ENCODE measurements at regions not wholly inside any gene's neighbourhood (a gene's known extent, or its start where the extent isn't known, plus 50 kb on each side); places are given as distances from the start of the nearest gene placed in this dataset.

- no peak for TF ChIP-seq NR3C1 (CRISPR knock-in tag; IDR thresholded peaks at IDR 0.05)
- TF ChIP-seq DPF2 (CRISPR knock-in tag; IDR thresholded peaks at IDR 0.05; ENCODE audit: borderline replicate concordance, low read depth): no peak
- no peak for TF ChIP-seq ZNF251 (CRISPR knock-in tag; IDR thresholded peaks at IDR 0.05)
- TF ChIP-seq CTCF (CRISPR knock-in tag; IDR thresholded peaks at IDR 0.05): no peak
- TF ChIP-seq, protein P1, sequence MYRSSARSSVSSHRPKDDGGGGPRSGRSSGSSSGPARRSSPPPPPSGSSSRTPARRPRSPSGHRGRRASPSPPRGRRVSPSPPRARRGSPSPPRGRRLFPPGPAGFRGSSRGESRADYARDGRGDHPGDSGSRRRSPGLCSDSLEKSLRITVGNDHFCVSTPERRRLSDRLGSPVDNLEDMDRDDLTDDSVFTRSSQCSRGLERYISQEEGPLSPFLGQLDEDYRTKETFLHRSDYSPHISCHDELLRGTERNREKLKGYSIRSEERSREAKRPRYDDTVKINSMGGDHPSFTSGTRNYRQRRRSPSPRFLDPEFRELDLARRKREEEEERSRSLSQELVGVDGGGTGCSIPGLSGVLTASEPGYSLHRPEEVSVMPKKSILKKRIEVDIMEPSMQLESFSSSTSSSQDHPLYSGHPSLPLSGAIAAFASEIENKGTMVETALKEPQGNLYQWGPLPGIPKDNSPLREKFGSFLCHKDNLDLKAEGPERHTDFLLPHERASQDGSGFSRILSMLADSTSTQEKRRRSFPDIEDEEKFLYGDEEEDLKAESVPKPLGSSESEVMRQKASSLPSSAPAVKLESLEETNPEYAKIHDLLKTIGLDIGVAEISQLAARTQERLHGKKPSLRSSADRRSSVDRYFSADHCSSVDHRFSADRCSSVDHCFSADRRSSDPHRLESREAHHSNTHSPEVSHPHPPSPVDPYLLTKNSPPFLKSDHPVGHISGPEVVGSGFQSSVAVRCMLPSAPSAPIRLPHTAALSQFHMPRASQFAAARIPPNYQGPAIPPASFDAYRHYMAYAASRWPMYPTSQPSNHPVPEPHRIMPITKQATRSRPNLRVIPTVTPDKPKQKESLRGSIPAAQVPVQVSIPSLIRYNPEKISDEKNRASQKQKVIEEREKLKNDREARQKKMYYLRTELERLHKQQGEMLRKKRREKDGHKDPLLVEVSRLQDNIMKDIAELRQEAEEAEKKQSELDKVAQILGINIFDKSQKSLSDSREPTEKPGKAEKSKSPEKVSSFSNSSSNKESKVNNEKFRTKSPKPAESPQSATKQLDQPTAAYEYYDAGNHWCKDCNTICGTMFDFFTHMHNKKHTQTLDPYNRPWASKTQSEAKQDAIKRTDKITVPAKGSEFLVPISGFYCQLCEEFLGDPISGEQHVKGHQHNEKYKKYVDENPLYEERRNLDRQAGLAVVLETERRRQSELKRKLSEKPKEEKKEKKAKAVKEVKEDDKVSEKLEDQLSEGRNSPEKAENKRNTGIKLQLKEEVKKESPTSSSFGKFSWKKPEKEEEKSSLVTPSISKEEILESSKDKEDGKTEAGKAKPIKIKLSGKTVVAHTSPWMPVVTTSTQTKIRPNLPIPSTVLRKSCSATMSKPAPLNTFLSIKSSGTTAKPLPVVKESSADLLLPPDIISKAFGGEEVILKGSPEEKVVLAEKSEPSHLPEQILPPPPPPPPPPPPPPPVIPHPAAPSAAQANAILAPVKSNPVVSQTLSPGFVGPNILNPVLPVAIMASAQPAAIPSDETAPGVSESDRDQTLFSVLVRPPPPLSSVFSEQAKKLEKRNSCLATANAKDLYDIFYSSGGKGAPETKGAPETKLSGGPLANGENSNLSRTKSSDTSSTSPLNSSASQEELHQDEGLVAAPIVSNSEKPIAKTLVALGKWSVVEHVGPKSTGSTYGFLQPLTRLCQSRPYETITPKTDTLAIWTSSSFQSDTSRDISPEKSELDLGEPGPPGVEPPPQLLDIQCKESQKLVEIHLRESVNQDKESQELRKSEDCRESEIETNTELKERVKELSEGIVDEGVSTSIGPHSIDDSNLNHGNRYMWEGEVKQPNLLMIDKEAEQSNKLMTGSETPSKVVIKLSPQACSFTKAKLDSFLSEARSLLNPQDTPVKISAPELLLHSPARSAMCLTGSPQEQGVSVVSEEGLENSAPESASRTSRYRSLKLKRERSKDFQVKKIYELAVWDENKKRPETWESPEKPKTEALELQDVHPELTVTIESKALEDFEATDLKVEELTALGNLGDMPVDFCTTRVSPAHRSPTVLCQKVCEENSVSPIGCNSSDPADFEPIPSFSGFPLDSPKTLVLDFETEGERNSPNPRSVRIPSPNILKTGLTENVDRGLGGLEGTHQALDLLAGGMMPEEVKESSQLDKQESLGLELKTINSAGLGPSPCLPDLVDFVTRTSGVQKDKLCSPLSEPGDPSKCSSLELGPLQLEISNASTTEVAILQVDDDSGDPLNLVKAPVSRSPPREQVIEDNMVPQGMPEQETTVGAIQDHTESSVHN (CRISPR knock-in tag; IDR thresholded peaks at IDR 0.05): no peak
Measured at GRCh38 chr20:11056414-11056813, 382.6 kb upstream of the JAG1 start.
